ENCODE measurements at regions not wholly inside any gene's neighbourhood (a gene's known extent, or its start where the extent isn't known, plus 50 kb on each side); places are given as distances from the start of the nearest gene placed in this dataset.

DNA sequence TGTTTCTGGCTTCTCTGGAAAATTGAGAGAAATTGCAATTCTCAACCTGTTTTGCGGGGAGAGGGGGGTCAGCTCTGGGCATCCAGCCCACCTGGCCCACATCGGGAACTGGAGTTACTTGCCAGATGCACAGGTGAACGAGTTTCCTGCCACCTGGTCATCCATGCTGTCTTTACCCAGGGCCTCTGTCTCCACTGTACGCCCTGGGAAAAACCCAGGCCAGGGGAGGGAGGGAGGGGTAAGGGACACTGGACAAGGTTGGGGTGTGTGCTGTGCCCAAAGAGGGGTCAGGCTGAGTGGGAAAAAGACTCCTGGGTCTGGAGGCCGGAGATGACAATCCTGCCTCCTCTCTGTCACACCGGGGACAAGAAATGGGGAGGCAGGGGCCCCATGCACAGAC, 307.6 kb downstream of the ZNF536 start:
- Histone ChIP-seq H3K4me2 (ENCODE audit: low read depth, low read length, poor library complexity, severe bottlenecking) (no peak overlapping the region), H3K9me2 (replicated peaks; ENCODE audit: insufficient read depth, low read length) (no peaks in the 10 kb centered on the region), H3K4me1 (ENCODE audit: low read length) (no peaks in the 10 kb centered on the region), H3K9me3 (ENCODE audit: low read length) (no peaks in the 10 kb centered on the region), H3K27me3 (ENCODE audit: low read length) (no peaks in the 10 kb centered on the region), H4K20me1 (ENCODE audit: insufficient read depth, low read depth, low read length) (peaks cover 4% of the 10 kb centered on the region; the same call in 1 of the 2 replicates), H3K36me3 (ENCODE audit: insufficient read depth, low read length) (no peaks in the 10 kb centered on the region), H3K27ac (ENCODE audit: low read length) (no peak overlapping the region), H3K79me2 (ENCODE audit: low read length) (no peaks in the 10 kb centered on the region), H3K4me3 (ENCODE audit: low read length) (no peak overlapping the region), H2AFZ (ENCODE audit: low read length) (no peak overlapping the region), H3K9ac (ENCODE audit: low read length) (no peak overlapping the region)
- DNase-seq: no peak

DNA sequence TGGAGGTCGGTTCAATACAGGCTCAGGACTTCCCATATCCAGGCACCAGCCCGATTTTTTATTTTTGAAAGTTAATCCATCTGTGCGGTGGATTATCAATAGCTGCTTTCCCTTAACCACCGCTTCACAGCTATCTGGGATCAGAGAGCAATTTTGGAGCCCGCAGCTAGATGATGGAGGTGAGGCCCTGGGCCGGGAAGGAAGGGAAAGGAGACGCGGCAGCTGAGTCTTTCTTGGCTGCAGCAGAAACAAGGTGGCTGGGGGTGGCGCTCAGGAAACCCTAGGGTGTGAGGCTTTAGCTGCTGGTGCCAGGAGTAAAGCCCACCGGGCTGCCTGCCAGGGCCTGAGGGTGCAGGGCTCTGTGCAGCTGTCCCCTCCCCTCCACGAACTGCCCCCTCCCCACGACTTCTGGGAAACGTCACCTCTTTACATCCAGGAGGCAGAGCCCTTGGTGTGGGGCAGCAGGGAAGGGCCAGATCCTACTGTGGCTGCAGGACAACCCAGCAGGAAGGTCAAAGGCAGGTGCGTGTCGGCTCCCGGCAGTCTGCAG, 307.0 kb downstream of the ZNF536 start:
- H3K36me3 ChIP-seq (ENCODE audit: insufficient read depth, low read length): no peaks in the 10 kb centered on the region
- no peak overlapping the region for H3K4me3 ChIP-seq (ENCODE audit: low read length)
- no peak for DNase-seq
- H3K9ac ChIP-seq (ENCODE audit: low read length): no peak overlapping the region
- H3K27me3 ChIP-seq (ENCODE audit: low read length): no peaks in the 10 kb centered on the region
- no peaks in the 10 kb centered on the region for H3K4me1 ChIP-seq (ENCODE audit: low read length)
- H3K79me2 ChIP-seq (ENCODE audit: low read length): no peaks in the 10 kb centered on the region
- peaks cover 4% of the 10 kb centered on the region; the same call in 1 of the 2 replicates for H4K20me1 ChIP-seq (ENCODE audit: insufficient read depth, low read depth, low read length)
- H2AFZ ChIP-seq (ENCODE audit: low read length): no peak overlapping the region
- no peak overlapping the region for H3K27ac ChIP-seq (ENCODE audit: low read length)
- H3K4me2 ChIP-seq (ENCODE audit: low read depth, low read length, poor library complexity, severe bottlenecking): no peak overlapping the region
- no peaks in the 10 kb centered on the region for H3K9me2 ChIP-seq (replicated peaks; ENCODE audit: insufficient read depth, low read length)
- H3K9me3 ChIP-seq (ENCODE audit: low read length): no peaks in the 10 kb centered on the region

DNA sequence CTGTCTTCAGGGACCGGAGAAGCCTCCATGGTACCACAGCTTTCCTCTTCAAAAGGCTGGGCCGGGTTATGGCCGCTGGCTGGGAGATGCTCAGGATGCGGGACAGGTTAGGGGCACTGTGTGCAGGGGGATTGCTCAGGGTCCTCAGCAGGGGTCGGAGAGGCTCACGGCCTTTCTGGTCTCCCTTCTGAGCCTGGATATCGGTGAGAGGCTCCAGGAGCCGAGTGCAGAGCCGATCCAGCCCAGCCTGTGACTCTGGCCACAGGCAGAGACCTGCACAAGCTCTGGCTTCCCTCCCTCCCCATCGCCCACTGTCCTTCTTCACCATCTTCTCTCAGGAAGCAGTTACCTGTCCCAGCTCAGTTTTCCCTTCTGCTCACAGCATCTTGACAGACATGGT, 306.0 kb downstream of the ZNF536 start:
- Histone ChIP-seq H3K79me2 (ENCODE audit: low read length) (no peaks in the 10 kb centered on the region), H3K36me3 (ENCODE audit: insufficient read depth, low read length) (no peaks in the 10 kb centered on the region), H3K9me3 (ENCODE audit: low read length) (no peaks in the 10 kb centered on the region), H3K9me2 (replicated peaks; ENCODE audit: insufficient read depth, low read length) (no peaks in the 10 kb centered on the region), H3K4me3 (ENCODE audit: low read length) (no peak overlapping the region), H3K9ac (ENCODE audit: low read length) (no peak overlapping the region), H3K4me2 (ENCODE audit: low read depth, low read length, poor library complexity, severe bottlenecking) (no peak overlapping the region), H3K27me3 (ENCODE audit: low read length) (no peaks in the 10 kb centered on the region), H4K20me1 (ENCODE audit: insufficient read depth, low read depth, low read length) (peaks cover 4% of the 10 kb centered on the region; the same call in 1 of the 2 replicates), H3K4me1 (ENCODE audit: low read length) (no peaks in the 10 kb centered on the region), H2AFZ (ENCODE audit: low read length) (no peak overlapping the region), H3K27ac (ENCODE audit: low read length) (no peak overlapping the region)
- no peak for DNase-seq

DNA sequence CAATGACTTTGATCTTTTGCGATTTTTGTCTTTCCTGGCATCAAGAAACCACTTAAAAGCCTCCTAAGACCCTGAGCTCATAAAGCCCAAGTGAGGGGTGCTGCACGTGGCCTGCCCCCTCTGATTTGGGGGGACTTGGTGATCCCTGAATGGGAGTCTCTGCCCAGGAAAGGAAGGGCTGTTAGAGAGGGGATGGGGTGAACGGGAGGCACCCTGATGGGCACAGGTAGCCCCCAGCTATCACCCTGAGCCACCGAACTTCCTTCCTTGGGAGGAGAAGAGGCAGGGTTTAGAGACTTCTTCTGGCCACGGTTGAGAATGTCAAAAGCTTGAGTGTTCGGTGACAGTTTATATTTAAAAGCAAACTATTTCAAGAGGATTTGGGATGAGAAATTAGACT, 305.5 kb downstream of the ZNF536 start:
- no peak overlapping the region for H2AFZ ChIP-seq (ENCODE audit: low read length)
- H3K36me3 ChIP-seq (ENCODE audit: insufficient read depth, low read length): no peaks in the 10 kb centered on the region
- H3K79me2 ChIP-seq (ENCODE audit: low read length): no peaks in the 10 kb centered on the region
- H3K27me3 ChIP-seq (ENCODE audit: low read length): no peaks in the 10 kb centered on the region
- no peaks in the 10 kb centered on the region for H3K9me2 ChIP-seq (replicated peaks; ENCODE audit: insufficient read depth, low read length)
- no peak overlapping the region for H3K27ac ChIP-seq (ENCODE audit: low read length)
- H3K4me1 ChIP-seq (ENCODE audit: low read length): no peaks in the 10 kb centered on the region
- no peak overlapping the region for H3K4me3 ChIP-seq (ENCODE audit: low read length)
- no peak overlapping the region for H3K4me2 ChIP-seq (ENCODE audit: low read depth, low read length, poor library complexity, severe bottlenecking)
- no peak for DNase-seq
- H4K20me1 ChIP-seq (ENCODE audit: insufficient read depth, low read depth, low read length): peaks cover 4% of the 10 kb centered on the region; the same call in 1 of the 2 replicates
- no peaks in the 10 kb centered on the region for H3K9me3 ChIP-seq (ENCODE audit: low read length)
- H3K9ac ChIP-seq (ENCODE audit: low read length): no peak overlapping the region

DNA sequence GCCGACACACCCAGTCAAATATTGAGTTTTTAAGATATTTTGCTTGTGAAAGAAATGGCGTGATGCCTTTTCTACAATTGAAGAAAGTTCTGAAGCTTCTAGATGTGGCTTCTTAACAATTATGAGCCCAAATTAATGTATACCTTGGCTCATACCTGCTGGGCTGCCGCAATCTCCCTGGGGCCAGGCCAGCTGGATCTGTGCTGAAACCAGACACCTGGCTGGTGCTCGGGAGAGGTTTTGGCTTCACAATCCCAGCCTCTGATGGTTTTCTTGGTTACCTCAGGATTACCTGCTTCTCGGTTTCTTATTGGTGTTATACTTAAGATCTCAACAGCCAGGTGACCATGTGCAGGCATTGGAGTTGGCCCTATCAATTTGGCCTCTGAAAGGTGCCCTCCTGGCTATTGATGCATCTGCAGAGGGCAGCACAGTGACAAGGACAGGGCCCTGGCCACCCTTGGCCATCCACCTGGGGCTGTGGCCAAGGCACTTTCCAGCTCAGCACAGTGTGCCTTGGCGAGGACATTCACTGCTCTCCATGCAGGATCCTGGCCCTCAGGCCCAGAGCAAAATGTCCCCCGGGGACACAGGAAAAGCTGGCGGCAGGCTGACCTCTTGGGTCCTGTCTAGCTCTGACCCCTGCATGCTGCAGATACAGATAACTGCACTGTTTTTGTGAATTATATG, 305.0 kb downstream of the ZNF536 start:
- Histone ChIP-seq H4K20me1 (ENCODE audit: insufficient read depth, low read depth, low read length) (0 out of 2 replicates have a peak, but pooled peaks cover 4% of the 10 kb centered on the region), H3K9me3 (ENCODE audit: low read length) (no peaks in the 10 kb centered on the region), H3K4me1 (ENCODE audit: low read length) (no peaks in the 10 kb centered on the region), H3K27me3 (ENCODE audit: low read length) (no peaks in the 10 kb centered on the region), H3K4me3 (ENCODE audit: low read length) (no peak overlapping the region), H3K27ac (ENCODE audit: low read length) (no peak overlapping the region), H3K36me3 (ENCODE audit: insufficient read depth, low read length) (no peaks in the 10 kb centered on the region), H3K79me2 (ENCODE audit: low read length) (no peaks in the 10 kb centered on the region), H3K4me2 (ENCODE audit: low read depth, low read length, poor library complexity, severe bottlenecking) (no peak overlapping the region), H3K9ac (ENCODE audit: low read length) (no peak overlapping the region), H2AFZ (ENCODE audit: low read length) (no peak overlapping the region), H3K9me2 (replicated peaks; ENCODE audit: insufficient read depth, low read length) (no peaks in the 10 kb centered on the region)
- no peak for DNase-seq

DNA sequence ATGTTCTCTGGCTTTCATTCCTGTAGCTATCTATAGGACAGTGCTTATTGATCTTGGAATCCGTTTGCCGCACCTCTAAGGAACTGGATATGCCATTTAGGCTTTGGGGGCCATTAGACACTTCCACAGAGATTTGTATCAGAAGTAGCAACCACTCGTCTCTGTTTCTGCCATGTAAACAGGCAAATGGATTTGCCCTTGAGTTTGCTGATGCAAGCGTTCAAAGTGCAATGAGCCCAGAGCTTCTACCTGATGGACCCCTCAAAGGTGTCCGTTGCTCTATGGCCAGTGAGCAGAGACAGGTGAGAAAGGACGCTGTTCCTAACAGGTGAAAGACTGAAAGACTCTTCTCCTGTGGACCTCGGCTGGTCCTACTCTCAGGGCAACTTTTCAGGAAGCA, 302.9 kb downstream of the ZNF536 start:
- Histone ChIP-seq H3K27ac (ENCODE audit: low read length) (no peak overlapping the region), H3K9me2 (replicated peaks; ENCODE audit: insufficient read depth, low read length) (no peaks in the 10 kb centered on the region), H2AFZ (ENCODE audit: low read length) (no peak overlapping the region), H3K9me3 (ENCODE audit: low read length) (no peaks in the 10 kb centered on the region), H3K4me2 (ENCODE audit: low read depth, low read length, poor library complexity, severe bottlenecking) (no peak overlapping the region), H3K4me1 (ENCODE audit: low read length) (no peaks in the 10 kb centered on the region), H3K9ac (ENCODE audit: low read length) (no peak overlapping the region), H3K27me3 (ENCODE audit: low read length) (no peaks in the 10 kb centered on the region), H3K4me3 (ENCODE audit: low read length) (no peak overlapping the region), H4K20me1 (ENCODE audit: insufficient read depth, low read depth, low read length) (0 out of 2 replicates have a peak, but pooled peaks cover 4% of the 10 kb centered on the region), H3K36me3 (ENCODE audit: insufficient read depth, low read length) (no peaks in the 10 kb centered on the region), H3K79me2 (ENCODE audit: low read length) (no peaks in the 10 kb centered on the region)
- no peak for DNase-seq

DNA sequence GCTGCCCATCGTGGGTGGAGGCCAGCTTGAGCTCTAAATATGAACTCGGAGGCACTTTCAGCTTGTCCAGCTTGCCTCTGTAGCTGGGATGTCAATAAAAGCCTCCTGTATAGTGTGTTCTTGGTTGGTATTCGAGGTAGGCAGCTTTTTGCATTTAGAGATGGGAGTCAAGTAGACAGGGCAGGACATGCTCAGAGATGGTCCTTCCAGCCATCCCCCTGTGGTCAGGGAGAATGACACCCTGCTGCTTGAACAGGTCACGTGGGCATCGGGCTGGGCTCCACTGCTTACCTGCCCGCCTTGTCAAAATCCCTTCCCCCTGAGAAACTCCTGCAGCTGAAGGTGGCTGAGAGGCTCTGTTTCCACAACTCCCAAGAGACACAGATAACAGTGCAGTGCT, 302.5 kb downstream of the ZNF536 start:
- Histone ChIP-seq H2AFZ (ENCODE audit: low read length) (no peak overlapping the region), H3K36me3 (ENCODE audit: insufficient read depth, low read length) (no peaks in the 10 kb centered on the region), H3K4me1 (ENCODE audit: low read length) (no peaks in the 10 kb centered on the region), H3K4me2 (ENCODE audit: low read depth, low read length, poor library complexity, severe bottlenecking) (no peak overlapping the region), H3K27me3 (ENCODE audit: low read length) (no peaks in the 10 kb centered on the region), H3K79me2 (ENCODE audit: low read length) (no peaks in the 10 kb centered on the region), H3K9ac (ENCODE audit: low read length) (no peak overlapping the region), H3K4me3 (ENCODE audit: low read length) (no peak overlapping the region), H4K20me1 (ENCODE audit: insufficient read depth, low read depth, low read length) (0 out of 2 replicates have a peak, but pooled peaks cover 4% of the 10 kb centered on the region), H3K9me2 (replicated peaks; ENCODE audit: insufficient read depth, low read length) (no peaks in the 10 kb centered on the region), H3K27ac (ENCODE audit: low read length) (no peak overlapping the region), H3K9me3 (ENCODE audit: low read length) (no peaks in the 10 kb centered on the region)
- no peak for DNase-seq

DNA sequence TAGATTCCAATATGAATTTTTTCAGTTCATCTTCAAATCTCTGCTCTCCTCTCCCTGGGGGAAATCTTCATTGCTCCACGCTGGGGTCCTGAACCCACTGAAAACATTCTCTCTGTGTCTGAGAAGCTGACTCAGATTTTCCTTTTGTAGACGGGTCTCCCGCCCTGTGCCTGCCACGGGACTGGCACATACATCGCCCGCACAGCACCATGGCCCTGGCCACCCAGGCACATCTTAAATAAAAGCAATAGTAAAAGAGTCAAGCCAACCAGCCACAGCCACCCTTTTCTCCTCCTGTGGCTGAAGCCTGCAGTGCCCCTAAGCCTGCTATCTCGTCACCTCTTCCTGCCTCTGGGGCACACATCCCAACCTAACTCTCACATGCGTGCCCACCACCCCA, 301.2 kb downstream of the ZNF536 start:
- no peaks in the 10 kb centered on the region for H3K9me3 ChIP-seq (ENCODE audit: low read length)
- no peak overlapping the region for H3K9ac ChIP-seq (ENCODE audit: low read length)
- no peaks in the 10 kb centered on the region for H3K36me3 ChIP-seq (ENCODE audit: insufficient read depth, low read length)
- H3K4me2 ChIP-seq (ENCODE audit: low read depth, low read length, poor library complexity, severe bottlenecking): no peak overlapping the region
- H4K20me1 ChIP-seq (ENCODE audit: insufficient read depth, low read depth, low read length): 0 out of 2 replicates have a peak, but pooled peaks cover 4% of the 10 kb centered on the region
- H3K9me2 ChIP-seq (replicated peaks; ENCODE audit: insufficient read depth, low read length): no peaks in the 10 kb centered on the region
- H3K4me3 ChIP-seq (ENCODE audit: low read length): no peak overlapping the region
- H3K79me2 ChIP-seq (ENCODE audit: low read length): no peaks in the 10 kb centered on the region
- H3K4me1 ChIP-seq (ENCODE audit: low read length): no peaks in the 10 kb centered on the region
- no peak overlapping the region for H3K27ac ChIP-seq (ENCODE audit: low read length)
- no peak for DNase-seq
- H3K27me3 ChIP-seq (ENCODE audit: low read length): no peaks in the 10 kb centered on the region
- no peak overlapping the region for H2AFZ ChIP-seq (ENCODE audit: low read length)

Measured in Karpas-422 (cell line).